ENCODE measurements at regions not wholly inside any gene's neighbourhood (a gene's known extent, or its start where the extent isn't known, plus 50 kb on each side); places are given as distances from the start of the nearest gene placed in this dataset.

GRCh38 chr16:9212621-9213020, 121.2 kb downstream of the HAPSTR1 start:
- no peak for DNase-seq (ENCODE audit: low read depth)
- TF ChIP-seq CTCF (IDR thresholded peaks at IDR 0.05; ENCODE audit: low read depth, low read length, missing control alignments) = no peak
- in situ Hi-C loops (cut with HindIII; ENCODE audit: low sequenced_read_pairs) = no loop called here
- no peak overlapping the region for H3K4me3 ChIP-seq (ENCODE audit: low read depth, low read length)

GRCh38 chr16:9219813-9220212, 128.4 kb downstream of the HAPSTR1 start:
- in situ Hi-C loops (cut with HindIII; ENCODE audit: low sequenced_read_pairs) = no loop called here
- TF ChIP-seq CTCF (IDR thresholded peaks at IDR 0.05; ENCODE audit: low read depth, low read length, missing control alignments) = no peak
- DNase-seq (ENCODE audit: low read depth) = no peak
- no peak overlapping the region for H3K4me3 ChIP-seq (ENCODE audit: low read depth, low read length)

DNA sequence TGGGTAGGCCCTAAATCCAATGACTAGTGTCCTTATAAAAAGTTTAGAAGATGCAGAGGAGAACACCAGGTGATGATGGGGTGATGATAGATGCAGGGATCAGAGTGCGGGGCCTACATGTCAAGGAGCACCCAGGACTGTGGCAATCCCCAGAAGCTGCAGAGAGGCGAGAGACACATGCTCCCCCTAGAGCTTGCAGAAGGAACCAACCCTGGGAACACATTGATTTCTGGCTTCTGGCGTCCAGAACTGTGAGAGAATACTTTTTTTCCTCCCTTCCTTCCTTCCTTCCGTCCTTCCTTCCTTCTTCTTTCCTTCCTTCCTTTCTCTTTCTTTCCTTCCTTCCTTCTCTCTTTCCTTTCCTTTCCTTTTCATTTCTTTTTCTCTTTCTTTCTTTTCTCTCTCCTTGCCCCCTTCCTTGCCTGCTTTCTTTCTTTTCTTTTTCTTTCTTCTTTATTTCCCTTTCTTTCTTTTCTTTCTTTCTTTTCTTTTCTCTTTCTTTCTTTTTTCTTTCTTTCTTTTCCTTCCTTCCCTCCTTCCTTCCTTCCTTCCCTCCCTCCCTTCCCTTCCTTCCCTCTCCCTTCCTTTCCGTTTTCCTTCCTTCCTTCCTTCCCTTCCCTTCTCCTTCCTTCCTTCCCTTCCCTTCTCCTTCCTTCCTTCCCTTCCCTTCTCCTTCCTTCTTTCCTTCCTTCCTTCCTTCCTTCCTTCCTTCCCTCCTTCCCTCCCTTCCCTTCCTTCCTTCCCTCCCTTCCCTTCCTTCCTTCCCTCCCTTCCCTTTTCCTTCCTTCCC, 134.3 kb downstream of the HAPSTR1 start:
- in situ Hi-C loops (cut with HindIII; ENCODE audit: low sequenced_read_pairs) = no loop called here

GRCh38 chr16:9226924-9227323, 135.5 kb downstream of the HAPSTR1 start:
- H3K4me3 ChIP-seq (ENCODE audit: low read depth, low read length) = no peak overlapping the region
- no peak for DNase-seq (ENCODE audit: low read depth)
- in situ Hi-C loops (cut with HindIII; ENCODE audit: low sequenced_read_pairs) = no loop called here
- no peak for TF ChIP-seq CTCF (IDR thresholded peaks at IDR 0.05; ENCODE audit: low read depth, low read length, missing control alignments)

More for the DNA sequence above, 134.3 kb downstream of the HAPSTR1 start:
- peak; percentile 27 for TF ChIP-seq CTCF (IDR thresholded peaks at IDR 0.05; ENCODE audit: low read depth, low read length, missing control alignments)
- no peak for DNase-seq (ENCODE audit: low read depth)
- no peak overlapping the region for H3K4me3 ChIP-seq (ENCODE audit: low read depth, low read length)

DNA sequence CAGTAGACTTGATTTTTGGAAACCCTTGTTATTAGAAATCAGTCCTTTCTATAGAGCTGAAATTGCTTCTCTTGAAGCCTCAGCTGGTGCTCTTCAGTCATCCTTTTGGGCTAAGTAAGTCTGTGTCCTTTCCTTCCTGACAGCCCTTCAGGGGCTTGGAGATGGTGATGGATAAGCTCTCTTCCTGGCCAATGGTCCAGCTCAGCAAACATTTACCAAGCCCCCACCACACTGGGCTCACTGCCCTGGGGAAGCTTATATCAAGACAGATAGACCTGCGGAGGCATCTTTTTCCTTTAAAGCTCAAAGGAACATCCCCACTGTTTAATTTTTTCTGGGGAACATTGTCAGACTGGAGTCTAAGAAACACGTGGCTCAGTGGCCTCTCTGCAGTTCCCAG, 139.6 kb downstream of the HAPSTR1 start:
- TF ChIP-seq CTCF (IDR thresholded peaks at IDR 0.05; ENCODE audit: low read depth, low read length, missing control alignments) = no peak
- H3K4me3 ChIP-seq (ENCODE audit: low read depth, low read length) = no peak overlapping the region
- in situ Hi-C loops (cut with HindIII; ENCODE audit: low sequenced_read_pairs) = no loop called here
- DNase-seq (ENCODE audit: low read depth) = no peak

DNA sequence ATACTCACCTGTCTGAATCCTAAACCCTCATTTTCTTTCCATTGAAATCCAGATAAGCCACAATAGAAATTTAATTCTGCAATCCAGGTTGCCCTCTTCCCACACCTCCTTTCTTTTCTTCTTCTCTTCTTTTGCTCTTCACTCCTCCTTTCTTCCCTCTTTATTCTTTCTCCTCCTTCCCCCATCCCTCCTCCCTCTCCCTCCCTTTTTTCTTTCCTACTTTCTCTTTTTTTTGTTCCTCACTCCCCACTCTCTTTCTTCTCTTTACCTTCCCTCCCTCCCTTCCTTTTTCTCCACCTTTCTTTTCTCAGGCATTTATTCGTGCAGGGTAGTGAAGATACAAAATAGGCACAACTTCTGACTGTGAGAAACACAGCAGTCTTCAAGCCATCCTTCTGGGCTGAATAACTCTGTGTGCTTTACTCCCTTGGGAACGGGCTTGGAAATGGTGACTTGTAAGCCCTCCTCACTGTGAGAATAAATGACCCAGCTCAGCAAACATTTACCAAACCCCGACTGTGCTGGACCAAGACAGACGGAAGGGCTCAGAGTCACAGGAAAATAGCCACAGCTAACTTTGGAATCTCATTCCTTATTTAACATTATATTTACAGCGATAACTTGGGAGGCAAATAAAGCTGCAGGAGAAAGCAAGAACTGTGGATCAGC, 140.8 kb downstream of the HAPSTR1 start:
- TF ChIP-seq CTCF (IDR thresholded peaks at IDR 0.05; ENCODE audit: low read depth, low read length, missing control alignments) = no peak
- no peak for DNase-seq (ENCODE audit: low read depth)
- in situ Hi-C loops (cut with HindIII; ENCODE audit: low sequenced_read_pairs) = no loop called here
- no peak overlapping the region for H3K4me3 ChIP-seq (ENCODE audit: low read depth, low read length)

All from astrocyte of the cerebellum (primary cell).